Left hindlimb (tissue), 1 donor: ENCODE measurements at regions not wholly inside any gene's neighbourhood (a gene's known extent, or its start where the extent isn't known, plus 50 kb on each side); places are given as distances from the start of the nearest gene placed in this dataset.

Experiments
- DNase-seq: peaks from one replicate; pipeline ENCODE4 v3.0.0-alpha.2; 2018

- no peak for DNase-seq
Measured at GRCh38 chr13:64849196-64849595, 2380.9 kb downstream of the PCDH9 start.

- DNase-seq = no peak
Measured at GRCh38 chr13:64847767-64848166, 2382.4 kb downstream of the PCDH9 start.

GRCh38 chr13:64845110-64845509 is 2385.0 kb downstream of the PCDH9 start:
- no peak for DNase-seq

- DNase-seq = no peak
Measured at GRCh38 chr13:64819081-64819480, 2411.1 kb downstream of the PCDH9 start.

GRCh38 chr13:64817691-64818090 is 2412.4 kb downstream of the PCDH9 start:
- DNase-seq = no peak

- no peak for DNase-seq
Measured at GRCh38 chr13:64810750-64811149, 2419.4 kb downstream of the PCDH9 start.

GRCh38 chr13:64808704-64809103 is 2421.4 kb downstream of the PCDH9 start:
- DNase-seq = no peak

- DNase-seq = no peak
Measured at GRCh38 chr13:64801768-64802167, 2428.4 kb downstream of the PCDH9 start.

GRCh38 chr13:64798422-64798821 is 2431.7 kb downstream of the PCDH9 start:
- DNase-seq = no peak

GRCh38 chr13:64793592-64793991 is 2436.5 kb downstream of the PCDH9 start:
- DNase-seq = no peak

- DNase-seq = no peak
Measured at GRCh38 chr13:64793131-64793530, 2437.0 kb downstream of the PCDH9 start.

GRCh38 chr13:64791373-64791772 is 2438.8 kb downstream of the PCDH9 start:
- DNase-seq = no peak

GRCh38 chr13:64782466-64782865 is 2447.7 kb downstream of the PCDH9 start:
- DNase-seq = no peak

GRCh38 chr13:64778002-64778401 is 2452.1 kb downstream of the PCDH9 start:
- DNase-seq = no peak

GRCh38 chr13:64774915-64775314 is 2455.2 kb downstream of the PCDH9 start:
- no peak for DNase-seq

- no peak for DNase-seq
Measured at GRCh38 chr13:64770743-64771142, 2459.4 kb downstream of the PCDH9 start.

- no peak for DNase-seq
Measured at GRCh38 chr13:64767054-64767453, 2463.1 kb downstream of the PCDH9 start.

- no peak for DNase-seq
Measured at GRCh38 chr13:64765636-64766035, 2464.5 kb downstream of the PCDH9 start.

GRCh38 chr13:64758521-64759244 is 2471.5 kb downstream of the PCDH9 start:
- no peak for DNase-seq

GRCh38 chr13:64756621-64757020 is 2473.5 kb downstream of the PCDH9 start:
- DNase-seq = no peak

- no peak for DNase-seq
Measured at GRCh38 chr13:64755961-64756360, 2474.2 kb downstream of the PCDH9 start.

GRCh38 chr13:64753233-64754000 is 2476.7 kb downstream of the PCDH9 start:
- no peak for DNase-seq

GRCh38 chr13:64749301-64749700 is 2480.8 kb downstream of the PCDH9 start:
- no peak for DNase-seq

GRCh38 chr13:64746845-64747244 is 2483.3 kb downstream of the PCDH9 start:
- DNase-seq = no peak
